ENCODE measurements at regions not wholly inside any gene's neighbourhood (a gene's known extent, or its start where the extent isn't known, plus 50 kb on each side); places are given as distances from the start of the nearest gene placed in this dataset.

- no peak overlapping the region for H3K27ac ChIP-seq (ENCODE audit: control insufficient read depth, insufficient read depth)
- no peaks in the 10 kb centered on the region for H3K36me3 ChIP-seq (ENCODE audit: control insufficient read depth in 2 of 2, insufficient read depth in 2 of 2, low read length in 1 of 2)
- POLR2A ChIA-PET, result no interaction called here
- FAIRE-seq (no peak), DNase-seq (ENCODE audit: low read depth, low spot score) (no peak), ATAC-seq (no peak)
- WGBS (ENCODE audit: insufficient coverage, insufficient replicate concordance, low lambda C conversion rate, missing lambda C conversion rate), result 32% methylated on average over 21 of the region's 24 CpGs
- no peak overlapping the region for H3K4me3 ChIP-seq
- H2AFZ ChIP-seq (ENCODE audit: control insufficient read depth, low read depth, low read length), result no peak overlapping the region
- no peaks in the 10 kb centered on the region for H4K20me1 ChIP-seq (ENCODE audit: control insufficient read depth, insufficient read depth)
- H3K4me2 ChIP-seq (ENCODE audit: control insufficient read depth, insufficient read depth), result no peak overlapping the region
- H3K79me2 ChIP-seq (ENCODE audit: control insufficient read depth, insufficient read depth, low read length), result no peaks in the 10 kb centered on the region
- SMC1A ChIA-PET (ENCODE audit: uncharacterized antibody, unreplicated experiment), result no interaction called here
- in situ Hi-C loops (cut with MboI), result no loop called here
- H3K4me1 ChIP-seq (ENCODE audit: control insufficient read depth, insufficient read depth, low read length), result no peaks in the 10 kb centered on the region
- H3K9ac ChIP-seq (ENCODE audit: control insufficient read depth, insufficient read depth, low read length), result no peak overlapping the region
- no TSS peak for BruUV-seq (replicated peaks)
- no peaks in the 10 kb centered on the region; a peak in 3 of 4 replicates for H3K27me3 ChIP-seq (replicated peaks in 1 of 2; ENCODE audit: control insufficient read depth in 2 of 2, insufficient read depth in 2 of 2, low read length in 1 of 2)
- CTCF ChIA-PET, result no interaction called here
- H3K9me3 ChIP-seq (replicated peaks; ENCODE audit: control insufficient read depth, insufficient read depth, low read length), result no peaks in the 10 kb centered on the region; the same call in 2 of the 3 replicates
- RAD21 ChIA-PET (ENCODE audit: unreplicated experiment), result no interaction called here
- intact Hi-C loops (cut with micrococcal nuclease; ENCODE audit: unreplicated experiment), result no loop called here
- TF ChIP-seq, protein P1, sequence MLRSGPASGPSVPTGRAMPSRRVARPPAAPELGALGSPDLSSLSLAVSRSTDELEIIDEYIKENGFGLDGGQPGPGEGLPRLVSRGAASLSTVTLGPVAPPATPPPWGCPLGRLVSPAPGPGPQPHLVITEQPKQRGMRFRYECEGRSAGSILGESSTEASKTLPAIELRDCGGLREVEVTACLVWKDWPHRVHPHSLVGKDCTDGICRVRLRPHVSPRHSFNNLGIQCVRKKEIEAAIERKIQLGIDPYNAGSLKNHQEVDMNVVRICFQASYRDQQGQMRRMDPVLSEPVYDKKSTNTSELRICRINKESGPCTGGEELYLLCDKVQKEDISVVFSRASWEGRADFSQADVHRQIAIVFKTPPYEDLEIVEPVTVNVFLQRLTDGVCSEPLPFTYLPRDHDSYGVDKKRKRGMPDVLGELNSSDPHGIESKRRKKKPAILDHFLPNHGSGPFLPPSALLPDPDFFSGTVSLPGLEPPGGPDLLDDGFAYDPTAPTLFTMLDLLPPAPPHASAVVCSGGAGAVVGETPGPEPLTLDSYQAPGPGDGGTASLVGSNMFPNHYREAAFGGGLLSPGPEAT (IDR thresholded peaks at IDR 0.05; ENCODE audit: low read depth), result no peak
- TF ChIP-seq ZNF217 (IDR thresholded peaks at IDR 0.05), result no peak
- no peak for TF ChIP-seq MYB (IDR thresholded peaks at IDR 0.05; ENCODE audit: borderline replicate concordance, low read depth, low read length)
- TF ChIP-seq, protein P2, sequence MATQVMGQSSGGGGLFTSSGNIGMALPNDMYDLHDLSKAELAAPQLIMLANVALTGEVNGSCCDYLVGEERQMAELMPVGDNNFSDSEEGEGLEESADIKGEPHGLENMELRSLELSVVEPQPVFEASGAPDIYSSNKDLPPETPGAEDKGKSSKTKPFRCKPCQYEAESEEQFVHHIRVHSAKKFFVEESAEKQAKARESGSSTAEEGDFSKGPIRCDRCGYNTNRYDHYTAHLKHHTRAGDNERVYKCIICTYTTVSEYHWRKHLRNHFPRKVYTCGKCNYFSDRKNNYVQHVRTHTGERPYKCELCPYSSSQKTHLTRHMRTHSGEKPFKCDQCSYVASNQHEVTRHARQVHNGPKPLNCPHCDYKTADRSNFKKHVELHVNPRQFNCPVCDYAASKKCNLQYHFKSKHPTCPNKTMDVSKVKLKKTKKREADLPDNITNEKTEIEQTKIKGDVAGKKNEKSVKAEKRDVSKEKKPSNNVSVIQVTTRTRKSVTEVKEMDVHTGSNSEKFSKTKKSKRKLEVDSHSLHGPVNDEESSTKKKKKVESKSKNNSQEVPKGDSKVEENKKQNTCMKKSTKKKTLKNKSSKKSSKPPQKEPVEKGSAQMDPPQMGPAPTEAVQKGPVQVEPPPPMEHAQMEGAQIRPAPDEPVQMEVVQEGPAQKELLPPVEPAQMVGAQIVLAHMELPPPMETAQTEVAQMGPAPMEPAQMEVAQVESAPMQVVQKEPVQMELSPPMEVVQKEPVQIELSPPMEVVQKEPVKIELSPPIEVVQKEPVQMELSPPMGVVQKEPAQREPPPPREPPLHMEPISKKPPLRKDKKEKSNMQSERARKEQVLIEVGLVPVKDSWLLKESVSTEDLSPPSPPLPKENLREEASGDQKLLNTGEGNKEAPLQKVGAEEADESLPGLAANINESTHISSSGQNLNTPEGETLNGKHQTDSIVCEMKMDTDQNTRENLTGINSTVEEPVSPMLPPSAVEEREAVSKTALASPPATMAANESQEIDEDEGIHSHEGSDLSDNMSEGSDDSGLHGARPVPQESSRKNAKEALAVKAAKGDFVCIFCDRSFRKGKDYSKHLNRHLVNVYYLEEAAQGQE (IDR thresholded peaks at IDR 0.05; ENCODE audit: low read depth, low read length), result no peak
- TF ChIP-seq TCF7 (IDR thresholded peaks at IDR 0.05; ENCODE audit: borderline replicate concordance), result no peak
- TF ChIP-seq NFIC (IDR thresholded peaks at IDR 0.05; ENCODE audit: low read depth, low read length), result no peak
- TF ChIP-seq TBL1XR1 (IDR thresholded peaks at IDR 0.05; ENCODE audit: low read depth, low read length), result no peak
- no peak for TF ChIP-seq MXI1 (IDR thresholded peaks at IDR 0.05; ENCODE audit: low read depth, low read length)
- no peak for TF ChIP-seq ZBTB40 (IDR thresholded peaks at IDR 0.05; ENCODE audit: borderline replicate concordance)
- no peak for TF ChIP-seq POLR2AphosphoS5 (IDR thresholded peaks at IDR 0.05; ENCODE audit: low read length)
- TF ChIP-seq, protein P3, sequence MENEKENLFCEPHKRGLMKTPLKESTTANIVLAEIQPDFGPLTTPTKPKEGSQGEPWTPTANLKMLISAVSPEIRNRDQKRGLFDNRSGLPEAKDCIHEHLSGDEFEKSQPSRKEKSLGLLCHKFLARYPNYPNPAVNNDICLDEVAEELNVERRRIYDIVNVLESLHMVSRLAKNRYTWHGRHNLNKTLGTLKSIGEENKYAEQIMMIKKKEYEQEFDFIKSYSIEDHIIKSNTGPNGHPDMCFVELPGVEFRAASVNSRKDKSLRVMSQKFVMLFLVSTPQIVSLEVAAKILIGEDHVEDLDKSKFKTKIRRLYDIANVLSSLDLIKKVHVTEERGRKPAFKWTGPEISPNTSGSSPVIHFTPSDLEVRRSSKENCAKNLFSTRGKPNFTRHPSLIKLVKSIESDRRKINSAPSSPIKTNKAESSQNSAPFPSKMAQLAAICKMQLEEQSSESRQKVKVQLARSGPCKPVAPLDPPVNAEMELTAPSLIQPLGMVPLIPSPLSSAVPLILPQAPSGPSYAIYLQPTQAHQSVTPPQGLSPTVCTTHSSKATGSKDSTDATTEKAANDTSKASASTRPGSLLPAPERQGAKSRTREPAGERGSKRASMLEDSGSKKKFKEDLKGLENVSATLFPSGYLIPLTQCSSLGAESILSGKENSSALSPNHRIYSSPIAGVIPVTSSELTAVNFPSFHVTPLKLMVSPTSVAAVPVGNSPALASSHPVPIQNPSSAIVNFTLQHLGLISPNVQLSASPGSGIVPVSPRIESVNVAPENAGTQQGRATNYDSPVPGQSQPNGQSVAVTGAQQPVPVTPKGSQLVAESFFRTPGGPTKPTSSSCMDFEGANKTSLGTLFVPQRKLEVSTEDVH (IDR thresholded peaks at IDR 0.05; ENCODE audit: low read depth, partially characterized antibody), result no peak
These were observed 114.0 kb upstream of the ALDH1A3 start for GRCh38 chr15:100765467-100766241.

Data from GM12878 (cell line).